Muscle of back (tissue), 3 donors: ENCODE measurements at regions not wholly inside any gene's neighbourhood (a gene's known extent, or its start where the extent isn't known, plus 50 kb on each side); places are given as distances from the start of the nearest gene placed in this dataset.
"Not testable (repeated sequence)": the region's sequence is repeated elsewhere in the genome, so short reads cannot be mapped to it uniquely, and the experiment has no call there.

Experiments
- DNase-seq, 3 donors: peaks; one replicate each; pipeline versions ENCODE4 v3.0.0 to v3.0.0-alpha.2; 2013

- no peak for DNase-seq
These were observed 66.2 kb downstream of the SC5D start for GRCh38 chr11:121358760-121359159.

GRCh38 chr11:121359591-121359990, 67.0 kb downstream of the SC5D start:
- DNase-seq, result no peak

DNA sequence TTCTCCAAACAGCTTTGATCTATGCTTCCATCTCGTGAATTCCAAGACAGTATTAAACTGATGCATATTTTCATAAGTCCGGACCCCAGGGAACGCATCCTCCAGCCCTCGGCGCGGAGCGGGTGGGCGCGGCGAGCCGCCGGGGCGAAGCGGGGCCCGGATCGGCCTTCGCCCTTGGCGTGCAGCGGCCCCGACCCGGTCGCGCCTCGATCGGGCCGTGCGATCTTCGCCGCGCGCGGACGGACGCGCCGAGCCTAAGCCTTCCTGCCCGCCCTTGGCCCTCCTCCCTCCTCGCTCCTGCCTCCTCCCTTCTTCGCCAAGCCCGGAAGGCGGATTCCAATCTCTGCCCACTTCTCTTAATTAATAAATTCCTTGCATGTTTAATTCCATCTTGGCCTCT, 70.4 kb downstream of the SC5D start:
- not testable (repeated sequence) for DNase-seq

GRCh38 chr11:121365304-121365703, 72.7 kb downstream of the SC5D start:
- DNase-seq, result no peak

DNA sequence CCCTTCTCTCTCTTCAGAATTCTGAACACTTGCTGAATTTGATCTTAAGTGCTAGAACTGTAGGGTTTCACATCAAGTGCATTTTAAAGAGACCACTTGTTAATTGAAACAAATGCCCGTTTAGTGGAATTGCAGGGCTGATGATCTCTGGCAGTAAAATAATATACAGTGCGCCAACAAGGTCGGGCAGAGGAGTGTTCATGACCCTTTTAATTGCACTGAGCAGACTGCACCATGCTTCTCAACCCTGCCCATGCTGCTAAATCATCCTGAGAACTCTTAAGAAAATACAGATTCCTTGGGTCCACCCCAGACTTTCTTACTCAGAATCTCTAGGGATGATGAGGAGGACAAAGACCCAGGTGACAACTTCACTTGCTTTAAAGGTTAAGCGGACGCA, 73.5 kb downstream of the SC5D start:
- no peak for DNase-seq

- peak in 1 of 3 donors; percentile 36 for DNase-seq
These were observed 74.7 kb downstream of the SC5D start for GRCh38 chr11:121367001-121367843.

- DNase-seq, result no peak
These were observed 75.3 kb downstream of the SC5D start for GRCh38 chr11:121367844-121368225.

DNA sequence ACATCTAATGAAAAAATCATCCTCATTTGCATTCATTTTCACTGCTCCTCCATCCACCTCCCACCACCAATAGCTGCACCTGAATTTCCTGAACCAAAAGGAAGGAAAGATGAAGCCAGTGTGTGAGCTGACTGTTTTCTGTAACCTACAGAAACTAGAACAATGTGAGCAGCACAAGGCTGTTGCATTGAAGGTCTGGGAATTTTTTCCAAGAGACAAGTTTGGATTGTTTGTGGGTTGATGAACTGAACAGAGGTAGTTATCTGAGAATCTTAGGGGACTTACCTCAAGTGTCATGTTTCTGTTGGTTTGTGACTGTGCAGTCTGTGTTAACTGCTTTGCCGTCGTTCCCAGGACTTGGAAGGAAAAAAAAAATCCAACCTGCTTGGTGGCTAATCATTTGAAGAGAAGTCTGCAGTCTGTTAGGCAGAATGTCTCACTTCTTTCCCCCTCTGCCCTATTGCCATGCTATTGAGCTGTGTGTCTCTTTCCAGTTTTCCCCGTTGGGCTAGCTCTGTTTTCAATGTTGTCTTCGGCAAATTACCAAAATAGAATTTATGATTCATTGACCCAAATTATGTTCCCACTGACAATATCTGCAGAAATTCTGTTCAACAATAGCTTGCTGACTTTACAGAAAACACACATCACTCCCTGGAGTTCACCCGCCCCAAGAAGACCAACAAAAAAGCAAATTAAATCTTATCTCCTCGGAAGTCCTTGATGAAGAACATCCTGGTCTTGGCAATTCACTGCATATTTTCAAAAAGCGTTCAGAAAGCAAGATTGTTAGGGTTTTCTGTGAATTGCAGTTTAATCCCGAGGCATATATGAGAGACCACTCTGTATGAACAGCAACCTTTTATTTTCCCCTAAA, 76.0 kb downstream of the SC5D start:
- DNase-seq, result peak in 1 of 3 donors; percentile 17

GRCh38 chr11:121369366-121369765, 76.8 kb downstream of the SC5D start:
- no peak for DNase-seq

- DNase-seq, result no peak
These were observed 79.5 kb downstream of the SC5D start for GRCh38 chr11:121372028-121372427.

DNA sequence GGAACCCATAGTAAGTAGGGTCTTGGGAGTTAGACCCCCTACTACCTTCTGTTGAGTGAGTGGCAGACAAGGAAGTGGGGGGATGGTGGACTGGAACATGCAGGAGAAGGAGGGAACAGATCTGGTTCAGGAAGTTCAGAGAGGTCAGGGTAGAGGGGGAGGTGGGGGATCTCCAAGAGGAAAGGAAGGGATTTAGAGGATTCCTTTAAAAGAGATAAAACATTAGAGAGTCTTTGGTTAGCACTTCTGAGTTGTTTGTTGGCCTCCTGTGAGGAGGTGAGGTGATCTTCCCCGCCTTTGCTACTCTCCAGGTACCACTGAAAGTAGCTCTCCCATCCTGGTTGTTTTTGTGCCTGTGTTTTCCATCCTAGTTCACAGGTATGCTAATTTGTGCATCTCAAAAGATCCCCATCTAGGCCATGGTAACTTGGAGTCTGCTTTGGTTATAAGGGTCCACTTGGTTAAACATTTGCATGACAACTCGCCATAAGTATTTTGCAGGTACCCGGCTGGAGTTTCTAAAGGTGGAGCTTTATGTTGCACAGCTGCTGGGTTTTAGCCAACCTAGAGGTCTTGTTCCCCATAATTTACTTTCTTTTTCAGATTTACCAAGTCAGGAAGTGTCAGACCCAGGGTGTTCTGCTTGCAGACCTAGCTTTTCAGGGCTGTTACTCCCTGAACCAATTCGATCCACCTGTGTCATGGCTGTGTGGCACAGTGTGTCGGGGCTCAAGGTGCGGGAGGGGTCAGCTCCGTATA, 79.3 kb upstream of the SORL1 start:
- no peak for DNase-seq

GRCh38 chr11:121374286-121374985, 77.7 kb upstream of the SORL1 start:
- no peak for DNase-seq

GRCh38 chr11:121376130-121376529, 76.0 kb upstream of the SORL1 start:
- no peak for DNase-seq

DNA sequence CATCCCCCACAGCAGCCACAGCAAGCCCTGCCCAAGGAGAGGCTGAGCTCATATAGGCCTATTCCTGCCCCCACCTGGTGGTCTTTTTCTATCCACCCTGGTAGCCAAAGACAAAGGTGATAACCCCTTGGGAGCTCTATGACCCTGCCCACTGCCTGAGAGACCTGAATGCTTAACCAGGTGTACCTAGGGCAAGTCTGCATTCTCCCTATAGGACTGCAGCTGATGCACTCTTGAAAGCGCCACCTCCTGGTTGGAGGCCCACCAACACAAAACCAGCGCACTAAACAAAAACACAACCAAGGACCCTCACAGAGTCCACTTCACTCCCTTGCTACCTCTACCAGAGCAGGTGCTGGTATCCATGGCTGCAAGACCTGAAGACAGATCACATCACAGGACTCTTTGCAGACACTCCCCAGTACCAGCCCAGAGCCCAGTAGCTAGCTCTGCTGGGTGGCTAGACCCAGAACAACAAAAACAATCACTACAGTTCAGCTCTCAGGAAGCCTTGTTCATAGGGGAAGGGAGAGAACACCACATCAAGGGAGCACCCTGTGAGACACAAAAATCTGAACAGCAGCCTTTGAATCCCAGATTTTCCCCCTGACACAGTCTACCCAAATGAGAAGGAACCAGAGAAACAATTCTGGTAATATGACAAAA, 72.8 kb upstream of the SORL1 start:
- not testable (repeated sequence) for DNase-seq

GRCh38 chr11:121383716-121384115, 68.4 kb upstream of the SORL1 start:
- no peak for DNase-seq

- no peak for DNase-seq
These were observed 66.4 kb upstream of the SORL1 start for GRCh38 chr11:121385688-121386087.
